ENCODE measurements at regions not wholly inside any gene's neighbourhood (a gene's known extent, or its start where the extent isn't known, plus 50 kb on each side); places are given as distances from the start of the nearest gene placed in this dataset.

- Histone ChIP-seq H3K27me3 (ENCODE audit: insufficient read depth, low read depth, low read length) (peaks cover 6% of the 10 kb centered on the region), H3K27ac (ENCODE audit: low read length) (no peak overlapping the region), H3K36me3 (ENCODE audit: insufficient read depth, low read length) (no peaks in the 10 kb centered on the region), H3K9me2 (ENCODE audit: insufficient read depth, low read length) (no peaks in the 10 kb centered on the region), H3K9ac (ENCODE audit: low read length) (no peak overlapping the region), H4K20me1 (ENCODE audit: insufficient read depth) (no peaks in the 10 kb centered on the region), H3K4me3 (ENCODE audit: low read length) (no peak overlapping the region), H3F3A (ENCODE audit: insufficient read depth, low read length, poor library complexity, severe bottlenecking) (no peaks in the 10 kb centered on the region), H2AFZ (ENCODE audit: low read depth, low read length) (no peak overlapping the region), H3K4me2 (ENCODE audit: low read length) (no peak overlapping the region), H3K79me2 (replicated peaks; ENCODE audit: insufficient read depth, low read length) (no peaks in the 10 kb centered on the region), H3K9me3 (ENCODE audit: low read length) (no peaks in the 10 kb centered on the region)
- peak; percentile 21 for TF ChIP-seq CTCF (IDR thresholded peaks at IDR 0.05; ENCODE audit: poor library complexity, severe bottlenecking)
- no peak for TF ChIP-seq EP300 (conservative IDR thresholded peaks at IDR 0.05; ENCODE audit: poor library complexity, severe bottlenecking)
Observed at GRCh38 chr6:165848086-165848426, 185.0 kb upstream of the PDE10A start.

GRCh38 chr6:165847407-165848085 lies 184.5 kb upstream of the PDE10A start:
- Histone ChIP-seq H3F3A (ENCODE audit: insufficient read depth, low read length, poor library complexity, severe bottlenecking) (no peaks in the 10 kb centered on the region), H3K9me3 (ENCODE audit: low read length) (no peaks in the 10 kb centered on the region), H3K4me3 (ENCODE audit: low read length) (no peak overlapping the region), H3K36me3 (ENCODE audit: insufficient read depth, low read length) (no peaks in the 10 kb centered on the region), H3K4me2 (ENCODE audit: low read length) (no peak overlapping the region), H3K9ac (ENCODE audit: low read length) (no peak overlapping the region), H3K27ac (ENCODE audit: low read length) (no peak overlapping the region), H3K9me2 (ENCODE audit: insufficient read depth, low read length) (no peaks in the 10 kb centered on the region), H2AFZ (ENCODE audit: low read depth, low read length) (no peak overlapping the region), H4K20me1 (ENCODE audit: insufficient read depth) (no peaks in the 10 kb centered on the region), H3K27me3 (ENCODE audit: insufficient read depth, low read depth, low read length) (peaks cover 4% of the 10 kb centered on the region), H3K79me2 (replicated peaks; ENCODE audit: insufficient read depth, low read length) (no peaks in the 10 kb centered on the region)
- no peak for TF ChIP-seq EP300 (conservative IDR thresholded peaks at IDR 0.05; ENCODE audit: poor library complexity, severe bottlenecking)
- no peak for TF ChIP-seq CTCF (IDR thresholded peaks at IDR 0.05; ENCODE audit: poor library complexity, severe bottlenecking)
- no peak for TF ChIP-seq TAF1 (IDR thresholded peaks at IDR 0.05; ENCODE audit: low read depth)
- TF ChIP-seq POLR2AphosphoS5 (IDR thresholded peaks at IDR 0.05), result no peak
- no peak for TF ChIP-seq RAD21 (conservative IDR thresholded peaks at IDR 0.05)
- TF ChIP-seq EZH2 (IDR thresholded peaks at IDR 0.05; ENCODE audit: borderline replicate concordance, insufficient read depth, low read length, poor library complexity, severe bottlenecking), result no peak
- TF ChIP-seq MXI1 (conservative IDR thresholded peaks at IDR 0.05; ENCODE audit: poor library complexity, severe bottlenecking), result no peak
- TF ChIP-seq SMC3 (conservative IDR thresholded peaks at IDR 0.05; ENCODE audit: poor library complexity), result no peak
- TF ChIP-seq, protein P1, sequence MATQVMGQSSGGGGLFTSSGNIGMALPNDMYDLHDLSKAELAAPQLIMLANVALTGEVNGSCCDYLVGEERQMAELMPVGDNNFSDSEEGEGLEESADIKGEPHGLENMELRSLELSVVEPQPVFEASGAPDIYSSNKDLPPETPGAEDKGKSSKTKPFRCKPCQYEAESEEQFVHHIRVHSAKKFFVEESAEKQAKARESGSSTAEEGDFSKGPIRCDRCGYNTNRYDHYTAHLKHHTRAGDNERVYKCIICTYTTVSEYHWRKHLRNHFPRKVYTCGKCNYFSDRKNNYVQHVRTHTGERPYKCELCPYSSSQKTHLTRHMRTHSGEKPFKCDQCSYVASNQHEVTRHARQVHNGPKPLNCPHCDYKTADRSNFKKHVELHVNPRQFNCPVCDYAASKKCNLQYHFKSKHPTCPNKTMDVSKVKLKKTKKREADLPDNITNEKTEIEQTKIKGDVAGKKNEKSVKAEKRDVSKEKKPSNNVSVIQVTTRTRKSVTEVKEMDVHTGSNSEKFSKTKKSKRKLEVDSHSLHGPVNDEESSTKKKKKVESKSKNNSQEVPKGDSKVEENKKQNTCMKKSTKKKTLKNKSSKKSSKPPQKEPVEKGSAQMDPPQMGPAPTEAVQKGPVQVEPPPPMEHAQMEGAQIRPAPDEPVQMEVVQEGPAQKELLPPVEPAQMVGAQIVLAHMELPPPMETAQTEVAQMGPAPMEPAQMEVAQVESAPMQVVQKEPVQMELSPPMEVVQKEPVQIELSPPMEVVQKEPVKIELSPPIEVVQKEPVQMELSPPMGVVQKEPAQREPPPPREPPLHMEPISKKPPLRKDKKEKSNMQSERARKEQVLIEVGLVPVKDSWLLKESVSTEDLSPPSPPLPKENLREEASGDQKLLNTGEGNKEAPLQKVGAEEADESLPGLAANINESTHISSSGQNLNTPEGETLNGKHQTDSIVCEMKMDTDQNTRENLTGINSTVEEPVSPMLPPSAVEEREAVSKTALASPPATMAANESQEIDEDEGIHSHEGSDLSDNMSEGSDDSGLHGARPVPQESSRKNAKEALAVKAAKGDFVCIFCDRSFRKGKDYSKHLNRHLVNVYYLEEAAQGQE (IDR thresholded peaks at IDR 0.05; ENCODE audit: borderline replicate concordance), result no peak

Measured in neural cell (in vitro differentiated cells).